ENCODE measurements at regions not wholly inside any gene's neighbourhood (a gene's known extent, or its start where the extent isn't known, plus 50 kb on each side); places are given as distances from the start of the nearest gene placed in this dataset.

DNA sequence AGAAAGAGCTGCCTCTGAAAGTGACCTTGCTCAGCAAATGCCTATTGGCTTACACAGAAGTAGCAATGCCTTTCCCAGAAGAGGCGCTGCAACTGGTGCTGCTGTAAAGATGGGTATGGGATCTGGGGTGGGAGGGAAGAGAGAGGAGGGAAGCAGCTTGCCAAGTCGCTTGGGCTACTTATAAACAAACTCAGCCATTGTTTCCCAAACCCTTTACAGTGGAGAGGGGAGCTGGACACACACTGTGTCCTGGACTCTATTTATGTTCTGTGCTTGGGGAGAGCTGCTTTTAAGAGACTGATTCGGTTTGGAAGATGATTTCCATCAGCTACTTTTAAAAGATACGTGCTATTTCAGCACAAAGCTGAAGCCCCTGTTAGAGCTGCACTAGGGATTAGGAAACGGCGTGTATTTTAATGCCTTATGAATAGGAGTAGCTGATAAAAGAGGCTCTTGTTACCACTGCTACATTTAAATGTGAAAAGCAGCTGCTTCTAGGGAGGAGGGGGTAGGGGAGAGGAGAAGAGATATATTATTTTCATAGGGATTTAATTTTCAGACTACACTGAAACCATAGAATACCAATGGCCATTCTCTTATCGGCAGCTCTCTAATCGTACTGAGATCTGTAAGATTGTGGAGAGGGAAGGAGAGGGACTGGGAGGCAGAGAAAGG lies 440.6 kb downstream of the MCTP2 start:
- no peak overlapping the region for H3K27ac ChIP-seq (ENCODE audit: low read length)
- H3K27me3 ChIP-seq (replicated peaks; ENCODE audit: insufficient read depth, low read length), result no peaks in the 10 kb centered on the region
- no peak overlapping the region for H3K9ac ChIP-seq (ENCODE audit: low read length)
- no peak overlapping the region for H2AFZ ChIP-seq (ENCODE audit: low read length)
- TF ChIP-seq EZH2phosphoT487 (IDR thresholded peaks at IDR 0.05; ENCODE audit: low read length) (no peak), EZH2 (optimal IDR thresholded peaks at IDR 0.05; ENCODE audit: low read depth, low read length) (no peak)
- TF ChIP-seq, protein P1, sequence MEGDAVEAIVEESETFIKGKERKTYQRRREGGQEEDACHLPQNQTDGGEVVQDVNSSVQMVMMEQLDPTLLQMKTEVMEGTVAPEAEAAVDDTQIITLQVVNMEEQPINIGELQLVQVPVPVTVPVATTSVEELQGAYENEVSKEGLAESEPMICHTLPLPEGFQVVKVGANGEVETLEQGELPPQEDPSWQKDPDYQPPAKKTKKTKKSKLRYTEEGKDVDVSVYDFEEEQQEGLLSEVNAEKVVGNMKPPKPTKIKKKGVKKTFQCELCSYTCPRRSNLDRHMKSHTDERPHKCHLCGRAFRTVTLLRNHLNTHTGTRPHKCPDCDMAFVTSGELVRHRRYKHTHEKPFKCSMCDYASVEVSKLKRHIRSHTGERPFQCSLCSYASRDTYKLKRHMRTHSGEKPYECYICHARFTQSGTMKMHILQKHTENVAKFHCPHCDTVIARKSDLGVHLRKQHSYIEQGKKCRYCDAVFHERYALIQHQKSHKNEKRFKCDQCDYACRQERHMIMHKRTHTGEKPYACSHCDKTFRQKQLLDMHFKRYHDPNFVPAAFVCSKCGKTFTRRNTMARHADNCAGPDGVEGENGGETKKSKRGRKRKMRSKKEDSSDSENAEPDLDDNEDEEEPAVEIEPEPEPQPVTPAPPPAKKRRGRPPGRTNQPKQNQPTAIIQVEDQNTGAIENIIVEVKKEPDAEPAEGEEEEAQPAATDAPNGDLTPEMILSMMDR (IDR thresholded peaks at IDR 0.05; ENCODE audit: low read length), result no peak
- H4K20me1 ChIP-seq (ENCODE audit: insufficient read depth, low read length), result no peaks in the 10 kb centered on the region
- H3K4me1 ChIP-seq (ENCODE audit: low read length), result no peaks in the 10 kb centered on the region
- H3K9me3 ChIP-seq (replicated peaks; ENCODE audit: insufficient read depth, low read length), result no peaks in the 10 kb centered on the region
- no peaks in the 10 kb centered on the region for H3K79me2 ChIP-seq (ENCODE audit: low read length)
- no peak overlapping the region for H3K4me2 ChIP-seq (ENCODE audit: low read depth, low read length)
- no peaks in the 10 kb centered on the region for H3K36me3 ChIP-seq (replicated peaks; ENCODE audit: insufficient read depth, low read length)
- H3K4me3 ChIP-seq (ENCODE audit: low read length), result no peak overlapping the region
- DNase-seq, result no peak
- H3F3A ChIP-seq (ENCODE audit: insufficient read depth, low read length), result no peaks in the 10 kb centered on the region
- H3K9me2 ChIP-seq (replicated peaks; ENCODE audit: insufficient read depth, low read length), result no peaks in the 10 kb centered on the region

DNA sequence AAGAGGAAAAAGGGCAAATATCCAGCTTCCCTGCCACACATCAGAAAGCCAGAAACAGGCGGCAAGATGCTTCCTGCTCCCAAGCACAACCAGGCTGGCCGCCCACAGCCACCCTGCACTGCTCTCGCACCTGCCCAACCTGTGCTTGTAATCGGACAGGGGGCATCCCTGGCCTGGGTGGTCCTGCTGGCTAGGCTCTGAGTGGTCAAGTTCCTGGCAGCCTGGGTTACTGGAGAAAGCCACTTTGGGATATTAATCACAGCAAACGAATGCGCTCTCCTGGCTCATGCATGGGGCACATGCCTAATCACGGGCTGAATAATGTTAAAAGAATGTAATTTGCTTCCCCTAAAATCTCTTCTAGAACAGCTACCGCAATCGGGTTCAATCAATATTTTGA lies 442.4 kb downstream of the MCTP2 start:
- Histone ChIP-seq H3K36me3 (replicated peaks; ENCODE audit: insufficient read depth, low read length) (no peaks in the 10 kb centered on the region), H3K4me3 (ENCODE audit: low read length) (no peak overlapping the region), H3K4me2 (ENCODE audit: low read depth, low read length) (no peak overlapping the region), H3K27me3 (replicated peaks; ENCODE audit: insufficient read depth, low read length) (no peaks in the 10 kb centered on the region), H3K9me2 (replicated peaks; ENCODE audit: insufficient read depth, low read length) (no peaks in the 10 kb centered on the region), H3K9me3 (replicated peaks; ENCODE audit: insufficient read depth, low read length) (no peaks in the 10 kb centered on the region), H3K27ac (ENCODE audit: low read length) (no peak overlapping the region), H3F3A (ENCODE audit: insufficient read depth, low read length) (no peaks in the 10 kb centered on the region), H3K79me2 (ENCODE audit: low read length) (no peaks in the 10 kb centered on the region), H2AFZ (ENCODE audit: low read length) (no peak overlapping the region), H4K20me1 (ENCODE audit: insufficient read depth, low read length) (no peaks in the 10 kb centered on the region), H3K4me1 (ENCODE audit: low read length) (no peaks in the 10 kb centered on the region), H3K9ac (ENCODE audit: low read length) (no peak overlapping the region)
- TF ChIP-seq, protein P1 (IDR thresholded peaks at IDR 0.05; ENCODE audit: low read length), result no peak
- no peak for TF ChIP-seq EZH2phosphoT487 (IDR thresholded peaks at IDR 0.05; ENCODE audit: low read length)
- no peak for TF ChIP-seq EZH2 (optimal IDR thresholded peaks at IDR 0.05; ENCODE audit: low read depth, low read length)
- DNase-seq, result no peak

DNA sequence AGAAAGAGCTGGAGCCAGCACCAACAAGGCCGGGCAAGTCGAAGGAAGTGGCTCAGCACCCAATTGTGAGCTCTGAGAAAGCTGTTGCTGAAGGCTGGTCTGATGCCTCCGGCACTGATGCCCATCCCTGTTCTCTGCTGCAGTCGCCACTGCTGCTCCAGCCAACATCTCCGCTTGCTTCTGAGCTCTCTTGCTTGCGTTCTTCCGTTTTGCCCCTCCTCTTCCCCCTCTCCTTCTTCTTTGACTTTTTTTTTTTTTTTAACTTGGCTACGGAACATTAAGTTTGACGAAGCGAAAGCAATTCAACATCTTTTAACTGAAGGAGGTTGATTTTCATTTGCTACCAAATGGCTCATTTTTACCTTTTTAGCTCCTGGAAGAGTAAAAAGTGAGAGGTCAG lies 442.9 kb downstream of the MCTP2 start:
- Histone ChIP-seq H3K4me3 (ENCODE audit: low read length) (no peak overlapping the region), H2AFZ (ENCODE audit: low read length) (no peak overlapping the region), H3K4me2 (ENCODE audit: low read depth, low read length) (no peak overlapping the region), H4K20me1 (ENCODE audit: insufficient read depth, low read length) (no peaks in the 10 kb centered on the region), H3F3A (ENCODE audit: insufficient read depth, low read length) (no peaks in the 10 kb centered on the region), H3K27me3 (replicated peaks; ENCODE audit: insufficient read depth, low read length) (no peaks in the 10 kb centered on the region), H3K4me1 (ENCODE audit: low read length) (no peaks in the 10 kb centered on the region), H3K79me2 (ENCODE audit: low read length) (no peaks in the 10 kb centered on the region), H3K36me3 (replicated peaks; ENCODE audit: insufficient read depth, low read length) (no peaks in the 10 kb centered on the region), H3K9me2 (replicated peaks; ENCODE audit: insufficient read depth, low read length) (no peaks in the 10 kb centered on the region), H3K9me3 (replicated peaks; ENCODE audit: insufficient read depth, low read length) (no peaks in the 10 kb centered on the region), H3K9ac (ENCODE audit: low read length) (no peak overlapping the region), H3K27ac (ENCODE audit: low read length) (no peak overlapping the region)
- TF ChIP-seq EZH2 (optimal IDR thresholded peaks at IDR 0.05; ENCODE audit: low read depth, low read length) (no peak), EZH2phosphoT487 (IDR thresholded peaks at IDR 0.05; ENCODE audit: low read length) (no peak)
- TF ChIP-seq, protein P1 (IDR thresholded peaks at IDR 0.05; ENCODE audit: low read length), result no peak
- no peak for DNase-seq

Measured in MM.1S (cell line).